H1 (cell line): ENCODE measurements at regions not wholly inside any gene's neighbourhood (a gene's known extent, or its start where the extent isn't known, plus 50 kb on each side); places are given as distances from the start of the nearest gene placed in this dataset.
"Not testable (repeated sequence)": the region's sequence is repeated elsewhere in the genome, so short reads cannot be mapped to it uniquely, and the experiment has no call there.

Experiments used
- CTCF ChIA-PET: fragments of 300-600 bp; sonication (Branson Sonifier 250); formaldehyde crosslinking; loops from one replicate; lab custom pipeline; 2021; ENCODE audit not compliant: partially characterized antibody; lab: Charles Lee
- POLR2A ChIA-PET: fragments of 300-600 bp; sonication (Branson Sonifier 250); formaldehyde crosslinking; loops from one replicate; lab custom pipeline; 2021; ENCODE audit warnings: inconsistent platforms; ENCODE audit not compliant: partially characterized antibody; lab: Charles Lee
- DNase-seq, 2 experiments: peaks; one replicate each; pipeline versions ENCODE4 v3.0.0 to v3.0.0-alpha.2; 2010 to 2022; ENCODE audit warnings: low spot score in 2 of 2, low read depth in 1 of 2, mixed read lengths in 1 of 2
- FAIRE-seq: peaks from 2 replicates; lab custom pipeline; 2011; peaks lifted over from hg19 to GRCh38; lab: Jason Lieb, UNC
- H2AFZ ChIP-seq: 2 replicates; pipeline ENCODE4 v1.8.1; 2012; ENCODE audit warnings: low read length, inconsistent platforms
- H2AK5ac ChIP-seq: 2 replicates; pipeline ENCODE4 v1.6.1; 2013; ENCODE audit warnings: low read depth, low read length
- H2BK120ac ChIP-seq: replicated peaks from 2 replicates; pipeline ENCODE3; 2013; ENCODE audit warnings: low read depth, low read length, inconsistent platforms
- H2BK12ac ChIP-seq: 2 replicates; pipeline ENCODE4 v1.6.1; 2013; ENCODE audit warnings: low read depth, low read length
- H2BK15ac ChIP-seq: 2 replicates; pipeline ENCODE4 v1.6.1; 2013; ENCODE audit warnings: low read length
- H2BK20ac ChIP-seq: 2 replicates; pipeline ENCODE4 v1.6.1; 2013; ENCODE audit warnings: low read length
- H2BK5ac ChIP-seq: 2 replicates; pipeline ENCODE4 v1.6.1; 2013; ENCODE audit warnings: low read depth, low read length
- H3K14ac ChIP-seq: 2 replicates; pipeline ENCODE4 v1.6.1; 2013; ENCODE audit warnings: inconsistent platforms; ENCODE audit not compliant: insufficient read length
- H3K18ac ChIP-seq: 2 replicates; pipeline ENCODE4 v1.6.1; 2013; ENCODE audit warnings: low read length; ENCODE audit errors: extremely low read depth
- H3K23ac ChIP-seq: 2 replicates; pipeline ENCODE4 v1.6.1; 2013; ENCODE audit warnings: inconsistent platforms; ENCODE audit not compliant: insufficient read length
- H3K23me2 ChIP-seq: 2 replicates; pipeline ENCODE4 v1.6.1; 2013; ENCODE audit warnings: low read depth, low read length
- H3K27ac ChIP-seq: 2 replicates; pipeline ENCODE4 v1.6.1; 2011; ENCODE audit warnings: low read depth, low read length, inconsistent platforms
- H3K27me3 ChIP-seq, 4 experiments: replicated peaks in 1 of 4; 1 replicate in 1 of 4; 2 replicates in 3 of 4; pipeline versions ENCODE4 v1.6.1 to v1.8.1; 2011 to 2013; ENCODE audit warnings: low read length in 3 of 4, mild to moderate bottlenecking in 3 of 4, inconsistent platforms in 2 of 4, mixed read lengths in 2 of 4, moderate library complexity in 1 of 4; ENCODE audit not compliant: control insufficient read depth in 3 of 4, insufficient read depth in 3 of 4; ENCODE audit errors: extremely low read depth in 1 of 4
- H3K36me3 ChIP-seq, 4 experiments: 2 replicates each; pipeline versions ENCODE4 v1.6.1 to v1.8.1; 2011 to 2013; ENCODE audit warnings: mild to moderate bottlenecking in 4 of 4, low read length in 3 of 4, moderate library complexity in 2 of 4, control low read depth in 1 of 4, inconsistent platforms in 1 of 4; ENCODE audit not compliant: insufficient read depth in 4 of 4, control insufficient read depth in 2 of 4
- H3K4ac ChIP-seq: replicated peaks from 2 replicates; pipeline ENCODE3; 2013; ENCODE audit warnings: low read length, low read depth, mixed read lengths, inconsistent platforms; ENCODE audit not compliant: insufficient read length
- H3K4me1 ChIP-seq, 4 experiments: replicated peaks in 1 of 4; 1 replicate in 1 of 4; 2 replicates in 3 of 4; pipeline versions ENCODE4 v1.6.1 to v1.8.1; 2011 to 2013; ENCODE audit warnings: low read length in 3 of 4, inconsistent platforms in 2 of 4, mixed read lengths in 1 of 4; ENCODE audit not compliant: insufficient read depth in 4 of 4, control insufficient read depth in 3 of 4
- H3K4me2 ChIP-seq, 2 experiments: 2 replicates each; pipeline versions ENCODE4 v1.6.1 to v1.8.1; 2011 to 2013; ENCODE audit warnings: low read depth in 2 of 2, low read length in 2 of 2, control low read depth in 1 of 2, inconsistent platforms in 1 of 2, mild to moderate bottlenecking in 1 of 2; ENCODE audit not compliant: insufficient read depth in 1 of 2
- H3K4me3 ChIP-seq, 4 experiments: fragments of 200-600, 300-600 bp in 1 of 4; sonication (generic), shearing (Covaris generic), sonication (Bioruptor Twin) in 1 of 4; 2 replicates each; pipeline versions ENCODE4 v1.5.1 to v1.8.1; 2011 to 2016; ENCODE audit warnings: low read length in 4 of 4, low read depth in 3 of 4, control low read depth in 2 of 4, inconsistent platforms in 2 of 4, mild to moderate bottlenecking in 2 of 4, mixed read lengths in 1 of 4, moderate library complexity in 1 of 4; ENCODE audit not compliant: insufficient read depth in 2 of 4; ENCODE audit errors: extremely low read depth in 1 of 4
- H3K56ac ChIP-seq: replicated peaks from 2 replicates; pipeline ENCODE3; 2013; ENCODE audit warnings: low read depth, mild to moderate bottlenecking, mixed read lengths, low read length, inconsistent platforms; ENCODE audit not compliant: insufficient read length
- H3K79me1 ChIP-seq: 2 replicates; pipeline ENCODE4 v1.6.1; 2013; ENCODE audit warnings: low read depth, low read length, control low read depth
- H3K79me2 ChIP-seq, 2 experiments: 2 replicates each; pipeline versions ENCODE4 v1.6.1 to v1.8.1; 2012 to 2013; ENCODE audit warnings: low read length in 2 of 2, mild to moderate bottlenecking in 2 of 2, inconsistent platforms in 1 of 2; ENCODE audit not compliant: insufficient read depth in 2 of 2, control insufficient read depth in 1 of 2
- H3K9ac ChIP-seq, 4 experiments: replicated peaks in 1 of 4; 1 replicate in 1 of 4; 2 replicates in 3 of 4; pipeline versions ENCODE4 v1.6.1 to v1.8.1; 2011 to 2013; ENCODE audit warnings: low read depth in 3 of 4, low read length in 3 of 4, control low read depth in 2 of 4, mild to moderate bottlenecking in 2 of 4, moderate library complexity in 2 of 4, inconsistent platforms in 1 of 4; ENCODE audit errors: extremely low read depth in 1 of 4
- H3K9me3 ChIP-seq, 2 experiments: 2 replicates each; pipeline versions ENCODE4 v1.6.1 to v1.8.1; 2012 to 2013; ENCODE audit warnings: mild to moderate bottlenecking in 2 of 2, moderate library complexity in 2 of 2, control low read depth in 1 of 2, inconsistent platforms in 1 of 2, low read depth in 1 of 2, low read length in 1 of 2, mixed read lengths in 1 of 2; ENCODE audit not compliant: insufficient read depth in 2 of 2
- H4K20me1 ChIP-seq, 2 experiments: replicated peaks in 1 of 2; 2 replicates each; pipeline versions ENCODE3 to v1.8.1; 2011 to 2013; ENCODE audit warnings: inconsistent platforms in 2 of 2, low read length in 2 of 2, mild to moderate bottlenecking in 1 of 2; ENCODE audit not compliant: insufficient read depth in 2 of 2, control insufficient read depth in 1 of 2
- H4K5ac ChIP-seq: 2 replicates; pipeline ENCODE4 v1.6.1; 2013; ENCODE audit warnings: low read length, low read depth, mixed read lengths, inconsistent platforms; ENCODE audit not compliant: insufficient read length
- H4K8ac ChIP-seq: 2 replicates; pipeline ENCODE4 v1.8.0; 2013; ENCODE audit warnings: mild to moderate bottlenecking, moderate library complexity, low read length, inconsistent platforms; ENCODE audit not compliant: insufficient read depth; ENCODE audit errors: extremely low read depth
- H4K91ac ChIP-seq: replicated peaks from 2 replicates; pipeline ENCODE3; 2013; ENCODE audit warnings: low read length, mixed read lengths, inconsistent platforms; ENCODE audit not compliant: insufficient read length
- whole genome bisulfite sequencing, 2 experiments: shearing (Covaris generic) in 1 of 2; methylation state at CpG; one replicate each; pipeline versions ENCODE4 v1.1.6 to v1.1.7; 2013 to 2015; ENCODE audit warnings: low lambda C conversion rate in 2 of 2, mixed read lengths in 2 of 2, inconsistent platforms in 1 of 2, low coverage in 1 of 2, missing lambda C conversion rate in 1 of 2; ENCODE audit not compliant: insufficient replicate concordance in 2 of 2, insufficient coverage in 1 of 2, insufficient read length in 1 of 2; ENCODE audit errors: extremely low coverage in 1 of 2, missing lambda C conversion rate in 1 of 2; 5-methylcytosine and 5-hydroxymethylcytosine counted together

GRCh38 chr15:84094720-84095119 lies 140.9 kb upstream of the GOLGA6L4 start:
- H4K5ac ChIP-seq, H3K79me1 ChIP-seq, H3K9ac ChIP-seq, FAIRE-seq, H3K23me2 ChIP-seq, H3K4me1 ChIP-seq, H3K4ac ChIP-seq, H3K18ac ChIP-seq, H2BK12ac ChIP-seq, H3K9me3 ChIP-seq, H4K8ac ChIP-seq, H3K23ac ChIP-seq, H4K91ac ChIP-seq, H3K56ac ChIP-seq, H2BK15ac ChIP-seq, H2BK5ac ChIP-seq, CTCF ChIA-PET, H2AFZ ChIP-seq, H3K27ac ChIP-seq, H3K14ac ChIP-seq, H3K79me2 ChIP-seq, H2BK20ac ChIP-seq, H2BK120ac ChIP-seq, H3K4me3 ChIP-seq, H3K4me2 ChIP-seq, H3K27me3 ChIP-seq, H4K20me1 ChIP-seq, DNase-seq, POLR2A ChIA-PET, H2AK5ac ChIP-seq, H3K36me3 ChIP-seq: not testable (repeated sequence)
- 87% methylated on average over 2 of the region's 2 CpGs; no CpG with 5 or more reads in 1 of the 2 experiments for WGBS, 2 experiments

GRCh38 chr15:84097053-84097452 lies 138.5 kb upstream of the GOLGA6L4 start:
- CTCF ChIA-PET, H2BK5ac ChIP-seq, H3K23ac ChIP-seq, H3K27ac ChIP-seq, DNase-seq, H3K56ac ChIP-seq, H2BK12ac ChIP-seq, FAIRE-seq, POLR2A ChIA-PET, H2AK5ac ChIP-seq, H3K36me3 ChIP-seq, H3K79me1 ChIP-seq, H3K9me3 ChIP-seq, H4K5ac ChIP-seq, H3K4me3 ChIP-seq, H3K18ac ChIP-seq, H2BK15ac ChIP-seq, H4K20me1 ChIP-seq, H3K9ac ChIP-seq, H3K4me2 ChIP-seq, H2BK20ac ChIP-seq, H4K8ac ChIP-seq, H2AFZ ChIP-seq, H3K27me3 ChIP-seq, H3K4me1 ChIP-seq, H2BK120ac ChIP-seq, H4K91ac ChIP-seq, H3K23me2 ChIP-seq, H3K14ac ChIP-seq, H3K4ac ChIP-seq, H3K79me2 ChIP-seq: not testable (repeated sequence)
- 88% methylated on average over 3 of the region's 3 CpGs; no CpG with 5 or more reads in 1 of the 2 experiments for WGBS, 2 experiments
